ENCODE measurements at regions not wholly inside any gene's neighbourhood (a gene's known extent, or its start where the extent isn't known, plus 50 kb on each side); places are given as distances from the start of the nearest gene placed in this dataset.

DNA sequence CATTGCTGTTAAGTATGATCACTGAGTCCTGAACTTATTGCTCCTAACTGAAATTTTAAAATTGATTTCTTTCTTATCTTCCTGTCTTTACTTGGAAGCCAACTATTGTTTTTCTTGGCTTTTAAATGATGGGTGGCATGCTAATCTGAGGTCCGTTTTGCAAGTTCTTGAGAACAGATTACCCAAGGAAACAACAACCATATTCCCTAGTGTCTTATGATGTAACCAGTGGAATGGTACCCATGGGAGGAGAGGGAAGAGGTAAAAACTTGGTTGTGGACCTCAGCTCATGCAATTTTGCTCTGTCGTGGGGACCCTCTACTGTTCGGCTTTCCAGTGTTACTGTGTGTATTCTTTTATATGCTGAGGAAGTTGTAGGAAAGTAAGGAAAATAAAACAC lies 454.8 kb upstream of the ADAMTS5 start:
- DNase-seq (ENCODE audit: low read depth) = peak; percentile 42
- TF ChIP-seq, protein P1, sequence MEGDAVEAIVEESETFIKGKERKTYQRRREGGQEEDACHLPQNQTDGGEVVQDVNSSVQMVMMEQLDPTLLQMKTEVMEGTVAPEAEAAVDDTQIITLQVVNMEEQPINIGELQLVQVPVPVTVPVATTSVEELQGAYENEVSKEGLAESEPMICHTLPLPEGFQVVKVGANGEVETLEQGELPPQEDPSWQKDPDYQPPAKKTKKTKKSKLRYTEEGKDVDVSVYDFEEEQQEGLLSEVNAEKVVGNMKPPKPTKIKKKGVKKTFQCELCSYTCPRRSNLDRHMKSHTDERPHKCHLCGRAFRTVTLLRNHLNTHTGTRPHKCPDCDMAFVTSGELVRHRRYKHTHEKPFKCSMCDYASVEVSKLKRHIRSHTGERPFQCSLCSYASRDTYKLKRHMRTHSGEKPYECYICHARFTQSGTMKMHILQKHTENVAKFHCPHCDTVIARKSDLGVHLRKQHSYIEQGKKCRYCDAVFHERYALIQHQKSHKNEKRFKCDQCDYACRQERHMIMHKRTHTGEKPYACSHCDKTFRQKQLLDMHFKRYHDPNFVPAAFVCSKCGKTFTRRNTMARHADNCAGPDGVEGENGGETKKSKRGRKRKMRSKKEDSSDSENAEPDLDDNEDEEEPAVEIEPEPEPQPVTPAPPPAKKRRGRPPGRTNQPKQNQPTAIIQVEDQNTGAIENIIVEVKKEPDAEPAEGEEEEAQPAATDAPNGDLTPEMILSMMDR (conservative IDR thresholded peaks at IDR 0.05; ENCODE audit: low read depth, low read length) = no peak
- no peak overlapping the region for H3K4me3 ChIP-seq (ENCODE audit: low read depth, low read length)

DNA sequence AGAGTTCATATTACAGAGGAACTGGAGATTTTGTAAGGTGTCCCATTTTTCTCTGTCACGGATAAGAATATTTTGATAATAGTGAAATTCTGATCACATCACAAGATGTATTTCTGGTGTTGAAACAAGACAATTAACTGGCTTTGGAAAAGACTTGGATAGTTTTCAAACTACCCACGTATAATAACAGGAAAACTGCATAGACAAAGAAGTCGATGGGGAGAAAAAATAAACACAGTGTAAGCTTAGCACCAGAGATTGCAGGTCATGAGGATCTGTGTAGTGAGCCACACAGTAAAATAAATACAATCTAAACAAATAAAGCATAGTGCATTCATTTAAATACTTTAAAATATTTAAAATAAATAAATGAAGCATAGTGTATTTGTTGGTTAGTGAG lies 452.3 kb upstream of the ADAMTS5 start:
- no peak overlapping the region for H3K4me3 ChIP-seq (ENCODE audit: low read depth, low read length)
- TF ChIP-seq, protein P1 (conservative IDR thresholded peaks at IDR 0.05; ENCODE audit: low read depth, low read length) = no peak
- peak; percentile 26 for DNase-seq (ENCODE audit: low read depth)

DNA sequence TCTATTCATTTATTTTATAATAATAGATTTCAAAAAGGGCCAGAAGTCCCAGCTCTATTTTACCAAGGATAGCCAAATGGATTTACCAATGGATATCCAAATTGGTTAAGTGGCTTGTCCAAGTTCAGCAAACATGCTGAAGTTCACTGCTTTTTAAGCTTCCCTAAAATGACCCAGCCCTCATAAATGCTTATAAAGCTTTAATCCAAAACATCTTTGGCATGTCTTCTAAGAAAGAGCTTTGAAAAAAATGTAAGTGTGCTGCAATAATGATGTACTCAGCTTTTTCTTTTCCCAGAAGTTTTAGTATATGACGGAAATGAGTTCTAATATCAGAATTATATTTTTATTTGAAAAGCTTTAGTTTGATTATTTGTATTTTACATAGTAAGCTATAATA lies 451.5 kb upstream of the ADAMTS5 start:
- no peak for DNase-seq (ENCODE audit: low read depth)
- TF ChIP-seq, protein P1 (conservative IDR thresholded peaks at IDR 0.05; ENCODE audit: low read depth, low read length) = no peak

DNA sequence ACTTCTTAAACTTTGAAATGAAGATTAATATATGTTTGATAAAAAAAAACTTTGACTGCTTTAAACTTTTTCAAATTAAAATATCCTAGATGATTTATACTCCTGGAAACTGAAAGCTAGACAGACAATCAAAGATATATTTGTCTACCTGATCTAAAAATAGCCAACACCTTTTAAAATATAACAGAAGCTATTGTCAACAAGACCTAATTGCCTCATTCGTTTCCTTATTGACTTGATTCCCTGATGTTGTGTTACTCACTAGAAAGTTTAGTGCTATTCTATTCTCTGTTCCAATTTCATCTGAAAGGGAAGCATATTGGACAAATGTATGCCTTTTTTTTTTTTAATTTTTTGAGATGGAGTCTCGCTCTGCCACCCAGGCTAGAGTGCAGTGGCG lies 445.6 kb upstream of the ADAMTS5 start:
- H3K4me3 ChIP-seq (ENCODE audit: low read depth, low read length) = no peak overlapping the region
- no peak for DNase-seq (ENCODE audit: low read depth)
- TF ChIP-seq, protein P1 (conservative IDR thresholded peaks at IDR 0.05; ENCODE audit: low read depth, low read length) = no peak

More for the DNA sequence above, 451.5 kb upstream of the ADAMTS5 start:
- H3K4me3 ChIP-seq (ENCODE audit: low read depth, low read length) = no peak overlapping the region

DNA sequence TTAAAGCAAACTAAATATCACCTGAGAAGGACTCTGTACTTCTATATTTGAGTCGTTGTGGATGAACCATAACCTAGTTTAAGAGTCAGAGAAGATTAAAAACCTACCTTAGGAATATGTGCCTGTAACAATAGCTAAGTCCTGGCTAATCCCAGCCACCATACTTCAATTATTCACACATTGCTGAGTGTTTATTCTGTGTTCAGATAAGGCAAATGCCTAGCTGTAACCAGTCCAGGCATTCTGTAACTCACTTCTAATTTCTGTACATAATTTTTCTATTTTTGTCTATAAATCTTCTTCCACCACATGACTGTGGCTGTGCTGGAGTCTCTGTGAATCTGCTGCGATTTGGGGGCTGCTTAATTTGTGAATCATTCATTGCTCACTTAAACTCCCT lies 441.9 kb upstream of the ADAMTS5 start:
- H3K4me3 ChIP-seq (ENCODE audit: low read depth, low read length) = no peak overlapping the region
- TF ChIP-seq, protein P1 (conservative IDR thresholded peaks at IDR 0.05; ENCODE audit: low read depth, low read length) = no peak
- no peak for DNase-seq (ENCODE audit: low read depth)

DNA sequence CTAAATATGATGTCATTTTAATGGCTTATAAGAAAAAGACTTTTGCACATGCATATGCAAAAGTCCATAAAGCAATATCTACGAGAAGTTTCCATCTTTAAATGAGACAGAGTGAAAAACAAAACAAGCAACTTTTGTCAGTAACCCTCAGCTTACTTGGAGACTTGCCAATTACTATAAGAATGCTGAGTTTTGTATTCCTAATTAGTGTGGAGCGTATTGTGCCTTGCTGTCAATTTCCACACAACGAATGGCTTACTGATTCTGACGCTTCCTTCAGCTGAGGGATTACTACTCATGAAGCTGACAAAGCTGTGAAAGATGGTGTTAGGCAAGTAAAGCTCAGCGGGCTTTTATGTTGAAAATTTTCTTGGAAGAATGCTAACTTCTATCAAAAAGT lies 440.4 kb upstream of the ADAMTS5 start:
- DNase-seq (ENCODE audit: low read depth) = no peak
- no peak overlapping the region for H3K4me3 ChIP-seq (ENCODE audit: low read depth, low read length)
- TF ChIP-seq, protein P1 (conservative IDR thresholded peaks at IDR 0.05; ENCODE audit: low read depth, low read length) = no peak

DNA sequence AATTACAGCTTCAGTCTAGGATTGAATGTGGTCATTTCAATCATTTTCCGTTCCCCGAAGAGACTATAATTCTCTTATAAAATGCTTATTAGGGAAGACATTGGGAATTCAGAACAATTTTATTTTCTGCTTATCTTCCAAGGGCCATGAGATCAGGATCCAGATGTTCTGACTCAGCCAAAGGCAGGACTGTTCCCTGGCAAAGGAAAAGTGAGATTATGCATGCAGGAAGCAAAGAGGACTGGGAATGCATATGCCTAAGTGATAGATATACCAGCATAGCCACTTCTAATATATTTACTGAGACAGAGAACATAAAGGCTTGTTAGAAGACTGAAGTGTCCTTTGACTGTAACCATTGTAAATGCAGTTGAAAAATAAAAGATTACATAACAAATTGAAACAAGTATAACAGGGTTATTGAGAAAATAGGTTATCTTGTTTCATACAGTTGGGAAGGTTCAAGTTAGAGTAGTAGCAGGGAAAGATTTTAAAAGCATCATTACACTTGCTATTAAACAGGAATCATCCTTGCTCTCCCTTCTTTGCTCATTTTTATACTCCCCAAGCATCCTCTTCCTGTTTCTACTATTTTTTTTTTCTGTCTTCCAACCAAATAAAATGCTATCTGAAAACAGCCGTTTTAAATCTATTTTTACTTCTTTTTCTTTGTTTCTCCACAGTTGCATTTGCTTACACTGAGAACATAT lies 439.6 kb upstream of the ADAMTS5 start:
- TF ChIP-seq, protein P1 (conservative IDR thresholded peaks at IDR 0.05; ENCODE audit: low read depth, low read length) = no peak
- DNase-seq (ENCODE audit: low read depth) = peak; percentile 33

More for the DNA sequence above, 439.6 kb upstream of the ADAMTS5 start:
- H3K4me3 ChIP-seq (ENCODE audit: low read depth, low read length) = no peak overlapping the region

All from choroid plexus epithelial cell (primary cell).